MM.1S (cell line): ENCODE measurements at regions not wholly inside any gene's neighbourhood (a gene's known extent, or its start where the extent isn't known, plus 50 kb on each side); places are given as distances from the start of the nearest gene placed in this dataset.

ENCODE experiments used
- CTCF ChIP-seq: fragments of 300-600 bp; sonication (generic); IDR thresholded peaks from 2 replicates; pipeline ENCODE4 v1.5.1; 2016; ENCODE audit warnings: antibody characterized with exemption, low read length, mixed read lengths
- EZH2 ChIP-seq: fragments of 300-600 bp; sonication (generic); optimal IDR thresholded peaks from 2 replicates; pipeline ENCODE3; 2017; ENCODE audit warnings: low read depth, mild to moderate bottlenecking, antibody characterized with exemption, low read length, mixed read lengths

GRCh38 chr16:55981557-55981956, 106.4 kb upstream of the CES5A start:
- TF ChIP-seq EZH2 (no peak), CTCF (no peak)
